AG09309 (cell line): ENCODE measurements at regions not wholly inside any gene's neighbourhood (a gene's known extent, or its start where the extent isn't known, plus 50 kb on each side); places are given as distances from the start of the nearest gene placed in this dataset.

Source experiments
- DNase-seq: peaks from one replicate; pipeline ENCODE4 v3.0.0-alpha.2; 2010; ENCODE audit warnings: low read depth
- H3K4me3 ChIP-seq: 2 replicates; pipeline ENCODE4 v1.5.1; 2011; ENCODE audit warnings: mild to moderate bottlenecking, low read depth, low read length, moderate library complexity; ENCODE audit not compliant: control insufficient read depth
- CTCF ChIP-seq: IDR thresholded peaks from 2 replicates; pipeline ENCODE4 v1.5.1; 2011; ENCODE audit warnings: mild to moderate bottlenecking, low read depth, low read length, inconsistent platforms; ENCODE audit not compliant: insufficient read depth, control insufficient read depth; ENCODE audit errors: missing control alignments

- no peak for DNase-seq
- TF ChIP-seq CTCF: no peak
Measured at GRCh38 chr10:58140691-58141347, 126.9 kb downstream of the IPMK start.

GRCh38 chr10:58140054-58140453 lies 127.6 kb downstream of the IPMK start:
- H3K4me3 ChIP-seq: no peak overlapping the region
- no peak for TF ChIP-seq CTCF
- DNase-seq: no peak

More at GRCh38 chr10:58140691-58141347, 126.9 kb downstream of the IPMK start:
- no peak overlapping the region for H3K4me3 ChIP-seq

- no peak for DNase-seq
- TF ChIP-seq CTCF: no peak
- H3K4me3 ChIP-seq: no peak overlapping the region
Measured at GRCh38 chr10:58137813-58138212, 129.9 kb downstream of the IPMK start.

GRCh38 chr10:58115218-58116050 lies 152.3 kb downstream of the IPMK start:
- DNase-seq: no peak
- no peak for TF ChIP-seq CTCF
- no peak overlapping the region for H3K4me3 ChIP-seq

GRCh38 chr10:58109731-58110130 lies 158.0 kb downstream of the IPMK start:
- no peak overlapping the region for H3K4me3 ChIP-seq
- no peak for TF ChIP-seq CTCF
- no peak for DNase-seq

GRCh38 chr10:58107506-58107905 lies 160.2 kb downstream of the IPMK start:
- H3K4me3 ChIP-seq: no peak overlapping the region
- peak; percentile 66 for DNase-seq
- no peak for TF ChIP-seq CTCF
